ENCODE measurements at regions not wholly inside any gene's neighbourhood (a gene's known extent, or its start where the extent isn't known, plus 50 kb on each side); places are given as distances from the start of the nearest gene placed in this dataset.

DNA sequence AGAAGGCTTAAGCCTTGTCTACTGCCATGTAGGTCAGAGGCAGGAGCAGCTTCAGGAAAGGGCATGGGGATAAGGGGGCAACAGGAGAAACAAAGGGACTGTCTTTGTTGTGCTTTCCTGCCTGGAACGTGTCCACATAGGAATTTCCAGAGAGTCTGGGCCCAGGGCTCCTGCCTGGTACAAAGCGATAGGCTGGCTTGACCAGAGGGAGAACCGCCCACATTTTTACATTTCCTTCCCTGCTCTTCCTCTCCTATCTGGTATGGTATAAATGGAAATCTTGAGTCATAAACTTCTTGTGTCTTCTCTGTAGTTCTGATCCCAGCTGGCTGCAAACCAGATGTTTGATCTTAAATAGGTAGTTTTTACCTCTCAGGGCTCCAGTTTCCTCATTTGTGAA, 414.8 kb downstream of the HRH4 start:
- no peaks in the 10 kb centered on the region for H3K9me2 ChIP-seq (ENCODE audit: insufficient read depth, low read length)
- CTCF ChIA-PET (ENCODE audit: unreplicated experiment): no interaction called here
- H4K20me1 ChIP-seq (ENCODE audit: insufficient read depth, low read length): no peaks in the 10 kb centered on the region
- no peak overlapping the region for H3K27ac ChIP-seq (ENCODE audit: low read depth, low read length, poor library complexity, severe bottlenecking)
- no TSS peak for BruUV-seq (replicated peaks)
- H3K4me2 ChIP-seq (ENCODE audit: low read length): no peak overlapping the region
- no peak overlapping the region for H3K4me3 ChIP-seq (ENCODE audit: low read depth, low read length, poor library complexity, severe bottlenecking)
- no peaks in the 10 kb centered on the region for H3K79me2 ChIP-seq (ENCODE audit: insufficient read depth, low read depth, low read length)
- H2AFZ ChIP-seq (ENCODE audit: low read length): no peak overlapping the region
- no peaks in the 10 kb centered on the region for H3K36me3 ChIP-seq (ENCODE audit: insufficient read depth, low read length)
- H3K9me3 ChIP-seq (ENCODE audit: low read length): no peaks in the 10 kb centered on the region
- no peaks in the 10 kb centered on the region for H3K4me1 ChIP-seq (ENCODE audit: insufficient read depth, low read length, poor library complexity, severe bottlenecking)
- DNase-seq (ENCODE audit: low spot score): no peak
- TF ChIP-seq EZH2phosphoT487 (IDR thresholded peaks at IDR 0.05; ENCODE audit: borderline replicate concordance, low read depth, low read length): no peak
- TF ChIP-seq, protein P1, sequence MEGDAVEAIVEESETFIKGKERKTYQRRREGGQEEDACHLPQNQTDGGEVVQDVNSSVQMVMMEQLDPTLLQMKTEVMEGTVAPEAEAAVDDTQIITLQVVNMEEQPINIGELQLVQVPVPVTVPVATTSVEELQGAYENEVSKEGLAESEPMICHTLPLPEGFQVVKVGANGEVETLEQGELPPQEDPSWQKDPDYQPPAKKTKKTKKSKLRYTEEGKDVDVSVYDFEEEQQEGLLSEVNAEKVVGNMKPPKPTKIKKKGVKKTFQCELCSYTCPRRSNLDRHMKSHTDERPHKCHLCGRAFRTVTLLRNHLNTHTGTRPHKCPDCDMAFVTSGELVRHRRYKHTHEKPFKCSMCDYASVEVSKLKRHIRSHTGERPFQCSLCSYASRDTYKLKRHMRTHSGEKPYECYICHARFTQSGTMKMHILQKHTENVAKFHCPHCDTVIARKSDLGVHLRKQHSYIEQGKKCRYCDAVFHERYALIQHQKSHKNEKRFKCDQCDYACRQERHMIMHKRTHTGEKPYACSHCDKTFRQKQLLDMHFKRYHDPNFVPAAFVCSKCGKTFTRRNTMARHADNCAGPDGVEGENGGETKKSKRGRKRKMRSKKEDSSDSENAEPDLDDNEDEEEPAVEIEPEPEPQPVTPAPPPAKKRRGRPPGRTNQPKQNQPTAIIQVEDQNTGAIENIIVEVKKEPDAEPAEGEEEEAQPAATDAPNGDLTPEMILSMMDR (conservative IDR thresholded peaks at IDR 0.05; ENCODE audit: low read length): no peak
- POLR2A ChIA-PET: interaction anchor here (0.6 to 0.7 kb wide), 3 partner anchors 153 to 358 kb away, joined by 3 to 4 read pairs (median 3); no protein-coding TSS in a partner anchor
- intact Hi-C loops (cut with micrococcal nuclease; ENCODE audit: unreplicated experiment): loop anchor here (5.0 to 10.0 kb wide), 3 partner anchors 477 to 1020 kb away; partner anchors contain the start of gene ZNF521

DNA sequence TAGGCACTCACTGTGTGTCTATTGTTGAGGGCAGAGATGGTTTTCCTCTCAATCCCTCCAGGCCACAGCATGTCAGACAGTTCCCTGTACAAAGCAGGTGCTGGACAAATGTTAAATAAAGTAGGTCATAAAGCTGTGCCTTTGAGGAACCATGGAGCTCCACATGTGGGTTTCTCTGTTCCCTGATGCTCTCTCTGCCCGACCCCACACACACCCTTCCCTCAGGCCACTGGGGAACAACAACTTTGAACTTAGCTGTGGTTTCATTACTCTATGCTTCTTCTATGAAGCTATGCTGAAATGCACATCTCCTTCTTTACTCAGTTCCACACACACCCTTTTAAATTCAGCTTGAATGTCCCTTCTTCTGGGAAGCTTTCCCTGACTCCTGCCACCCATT, 415.3 kb downstream of the HRH4 start:
- intact Hi-C loops (cut with micrococcal nuclease; ENCODE audit: unreplicated experiment): loop anchor here (5.0 to 10.0 kb wide), 3 partner anchors 477 to 1019 kb away; partner anchors contain the start of gene ZNF521
- ChIA-PET CTCF (ENCODE audit: unreplicated experiment) (no interaction called here), POLR2A (interaction anchor here (0.6 to 0.7 kb wide), 3 partner anchors 153 to 357 kb away, joined by 3 to 4 read pairs (median 3); no protein-coding TSS in a partner anchor)
- BruUV-seq (replicated peaks): no TSS peak
- Histone ChIP-seq H2AFZ (ENCODE audit: low read length) (no peak overlapping the region), H3K4me1 (ENCODE audit: insufficient read depth, low read length, poor library complexity, severe bottlenecking) (no peaks in the 10 kb centered on the region), H3K36me3 (ENCODE audit: insufficient read depth, low read length) (no peaks in the 10 kb centered on the region), H3K9me3 (ENCODE audit: low read length) (no peaks in the 10 kb centered on the region), H3K4me2 (ENCODE audit: low read length) (no peak overlapping the region), H3K4me3 (ENCODE audit: low read depth, low read length, poor library complexity, severe bottlenecking) (no peak overlapping the region), H3K9me2 (ENCODE audit: insufficient read depth, low read length) (no peaks in the 10 kb centered on the region), H3K27ac (ENCODE audit: low read depth, low read length, poor library complexity, severe bottlenecking) (no peak overlapping the region), H3K79me2 (ENCODE audit: insufficient read depth, low read depth, low read length) (no peaks in the 10 kb centered on the region), H4K20me1 (ENCODE audit: insufficient read depth, low read length) (no peaks in the 10 kb centered on the region)
- DNase-seq (ENCODE audit: low spot score): no peak
- TF ChIP-seq EZH2phosphoT487 (IDR thresholded peaks at IDR 0.05; ENCODE audit: borderline replicate concordance, low read depth, low read length): no peak
- TF ChIP-seq, protein P1 (conservative IDR thresholded peaks at IDR 0.05; ENCODE audit: low read length): no peak

DNA sequence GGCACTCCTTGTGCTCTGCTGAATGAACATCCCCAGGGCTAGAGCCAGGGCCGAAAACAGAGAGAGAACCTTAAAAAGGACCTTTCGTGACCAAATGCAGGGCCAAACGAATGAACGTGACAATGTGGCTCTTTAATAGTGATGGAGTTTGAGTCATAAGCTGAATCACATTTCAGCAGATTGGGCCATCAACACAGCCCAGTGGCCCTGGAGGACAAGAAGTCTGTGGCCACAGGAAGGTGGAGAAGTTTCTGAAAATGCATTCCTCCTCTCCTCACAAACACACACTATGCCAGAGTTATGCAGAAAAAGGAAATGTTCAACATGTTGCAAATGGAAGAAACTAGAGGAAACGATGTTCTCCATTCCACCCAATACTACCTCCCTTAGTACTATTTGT, 415.8 kb downstream of the HRH4 start:
- ChIA-PET CTCF (ENCODE audit: unreplicated experiment) (no interaction called here), POLR2A (interaction anchor here (0.7 kb wide), 1 partner anchor 27 kb away, joined by 6 read pairs; no protein-coding TSS in a partner anchor)
- no TSS peak for BruUV-seq (replicated peaks)
- H3K9me2 ChIP-seq (ENCODE audit: insufficient read depth, low read length): no peaks in the 10 kb centered on the region
- no peaks in the 10 kb centered on the region for H3K4me1 ChIP-seq (ENCODE audit: insufficient read depth, low read length, poor library complexity, severe bottlenecking)
- H3K9me3 ChIP-seq (ENCODE audit: low read length): no peaks in the 10 kb centered on the region
- H3K36me3 ChIP-seq (ENCODE audit: insufficient read depth, low read length): no peaks in the 10 kb centered on the region
- no peaks in the 10 kb centered on the region for H3K79me2 ChIP-seq (ENCODE audit: insufficient read depth, low read depth, low read length)
- H3K4me3 ChIP-seq (ENCODE audit: low read depth, low read length, poor library complexity, severe bottlenecking): no peak overlapping the region
- H3K27ac ChIP-seq (ENCODE audit: low read depth, low read length, poor library complexity, severe bottlenecking): no peak overlapping the region
- no peak for DNase-seq (ENCODE audit: low spot score)
- no peak overlapping the region for H2AFZ ChIP-seq (ENCODE audit: low read length)
- no peak for TF ChIP-seq EZH2phosphoT487 (IDR thresholded peaks at IDR 0.05; ENCODE audit: borderline replicate concordance, low read depth, low read length)
- intact Hi-C loops (cut with micrococcal nuclease; ENCODE audit: unreplicated experiment): loop anchor here (5.0 to 10.0 kb wide), 3 partner anchors 476 to 1019 kb away; partner anchors contain the start of gene ZNF521
- no peaks in the 10 kb centered on the region for H4K20me1 ChIP-seq (ENCODE audit: insufficient read depth, low read length)
- no peak overlapping the region for H3K4me2 ChIP-seq (ENCODE audit: low read length)

Measured in OCI-LY7 (cell line).